CD8-positive, alpha-beta memory T cell (primary cell): ENCODE measurements at regions not wholly inside any gene's neighbourhood (a gene's known extent, or its start where the extent isn't known, plus 50 kb on each side); places are given as distances from the start of the nearest gene placed in this dataset.

Source experiments
- CTCF ChIA-PET: fragments of 350-600 bp; sonication (Branson Sonifier 250); formaldehyde crosslinking; loops from one replicate; lab custom pipeline; 2021; ENCODE audit warnings: antibody characterized with exemption; lab: Charles Lee
- POLR2A ChIA-PET: fragments of 350-600 bp; sonication (Branson Sonifier 250); formaldehyde crosslinking; loops from one replicate; lab custom pipeline; 2021; ENCODE audit warnings: antibody characterized with exemption; lab: Charles Lee
- DNase-seq, 5 donors: peaks; one replicate each; pipeline versions ENCODE4 v3.0.0 to v3.0.0-alpha.2; 2020 to 2022; ENCODE audit warnings: mixed read lengths in 1 of 5
- H3K27ac ChIP-seq: one replicate; pipeline ENCODE4 v1.7.0; 2013; ENCODE audit warnings: low read depth, mild to moderate bottlenecking, low read length, moderate library complexity
- H3K27me3 ChIP-seq: 2 replicates; pipeline ENCODE4 v1.7.0; 2013; ENCODE audit warnings: low read length, mild to moderate bottlenecking; ENCODE audit not compliant: insufficient read depth, poor library complexity, severe bottlenecking
- H3K36me3 ChIP-seq: 2 replicates; pipeline ENCODE4 v1.7.0; 2013; ENCODE audit warnings: mild to moderate bottlenecking, low read length, moderate library complexity; ENCODE audit not compliant: insufficient read depth
- H3K4me1 ChIP-seq: 2 replicates; pipeline ENCODE4 v1.7.0; 2013; ENCODE audit warnings: mild to moderate bottlenecking, low read length, moderate library complexity; ENCODE audit not compliant: insufficient read depth
- H3K4me3 ChIP-seq: 2 replicates; pipeline ENCODE4 v1.7.0; 2013; ENCODE audit warnings: mild to moderate bottlenecking, low read length
- H3K9me3 ChIP-seq: 2 replicates; pipeline ENCODE4 v1.7.0; 2013; ENCODE audit warnings: mild to moderate bottlenecking, low read length
- H3K27ac Mint-ChIP-seq, 8 donors: one replicate each; pipeline ENCODE4 v1.8.0; 2020 to 2021; ENCODE audit warnings: mixed read lengths in 8 of 8, mild to moderate bottlenecking in 6 of 8, inconsistent platforms in 3 of 8, moderate library complexity in 3 of 8
- H3K27me3 Mint-ChIP-seq, 2 donors: one replicate each; pipeline ENCODE4 v1.8.0; 2020 to 2021; ENCODE audit warnings: mixed read lengths in 2 of 2, mild to moderate bottlenecking in 1 of 2, moderate library complexity in 1 of 2
- H3K36me3 Mint-ChIP-seq, 3 donors: one replicate each; pipeline ENCODE4 v1.8.0; 2020 to 2021; ENCODE audit warnings: mixed read lengths in 3 of 3, inconsistent platforms in 1 of 3, mild to moderate bottlenecking in 1 of 3
- H3K4me1 Mint-ChIP-seq, 3 donors: one replicate each; pipeline ENCODE4 v1.8.0; 2020 to 2021; ENCODE audit warnings: mixed read lengths in 3 of 3, inconsistent platforms in 1 of 3, mild to moderate bottlenecking in 1 of 3
- H3K4me3 Mint-ChIP-seq, 7 donors: one replicate each; pipeline ENCODE4 v1.8.0; 2020 to 2021; ENCODE audit warnings: mixed read lengths in 7 of 7, mild to moderate bottlenecking in 6 of 7, moderate library complexity in 4 of 7, inconsistent platforms in 2 of 7
- H3K9me3 Mint-ChIP-seq, 5 donors: one replicate each; pipeline ENCODE4 v1.8.0; 2020 to 2022; ENCODE audit warnings: mixed read lengths in 5 of 5, mild to moderate bottlenecking in 3 of 5, moderate library complexity in 2 of 5, inconsistent platforms in 1 of 5

- H3K27me3 Mint-ChIP-seq: peaks cover 6 to 8% of the 10 kb centered on the region in 2 donors
- no peak overlapping the region for H3K27ac Mint-ChIP-seq
- POLR2A ChIA-PET: no interaction called here
- H3K36me3 ChIP-seq: no peaks in the 10 kb centered on the region
- no peaks in the 10 kb centered on the region for H3K9me3 ChIP-seq
- H3K27ac ChIP-seq: no peak overlapping the region
- H3K4me1 Mint-ChIP-seq: no peaks in the 10 kb centered on the region
- no peaks in the 10 kb centered on the region for H3K4me1 ChIP-seq
- H3K27me3 ChIP-seq: no peaks in the 10 kb centered on the region
- no peak overlapping the region for H3K4me3 ChIP-seq
- H3K9me3 Mint-ChIP-seq: peaks cover 0 to 12% (median 0%) of the 10 kb centered on the region in 5 donors
- DNase-seq: no peak
- CTCF ChIA-PET: no interaction called here
- H3K4me3 Mint-ChIP-seq: no peak overlapping the region
- peaks cover 0 to 3% (median 0%) of the 10 kb centered on the region in 3 donors for H3K36me3 Mint-ChIP-seq
Measured at GRCh38 chr2:204089574-204089973, 153.0 kb downstream of the ICOS start.

GRCh38 chr2:204090021-204090420 lies 153.5 kb downstream of the ICOS start:
- ChIA-PET CTCF (no interaction called here), POLR2A (no interaction called here)
- Mint-ChIP-seq H3K27ac (no peak overlapping the region), H3K9me3 (peaks cover 0 to 12% (median 0%) of the 10 kb centered on the region in 5 donors), H3K27me3 (peaks cover 1 to 8% of the 10 kb centered on the region in 2 donors), H3K36me3 (peaks cover 0 to 3% (median 0%) of the 10 kb centered on the region in 3 donors), H3K4me3 (no peak overlapping the region), H3K4me1 (no peaks in the 10 kb centered on the region)
- no peak overlapping the region for H3K4me3 ChIP-seq
- H3K27me3 ChIP-seq: no peaks in the 10 kb centered on the region
- H3K36me3 ChIP-seq: no peaks in the 10 kb centered on the region
- no peaks in the 10 kb centered on the region for H3K9me3 ChIP-seq
- no peak for DNase-seq
- H3K27ac ChIP-seq: no peak overlapping the region
- H3K4me1 ChIP-seq: no peaks in the 10 kb centered on the region

GRCh38 chr2:204104811-204105210 lies 168.2 kb downstream of the ICOS start:
- H3K27ac ChIP-seq: no peak overlapping the region
- Mint-ChIP-seq H3K4me3 (no peak overlapping the region), H3K9me3 (no peaks in the 10 kb centered on the region), H3K36me3 (no peaks in the 10 kb centered on the region), H3K27ac (no peak overlapping the region), H3K27me3 (peaks cover 3 to 5% of the 10 kb centered on the region in 2 donors), H3K4me1 (peaks cover 16 to 17% (median 17%) of the 10 kb centered on the region in 3 donors)
- ChIA-PET POLR2A (no interaction called here), CTCF (interaction anchor here (6.1 kb wide), 1 partner anchor 73 kb away, joined by 43 read pairs; no protein-coding TSS in a partner anchor)
- no peaks in the 10 kb centered on the region for H3K27me3 ChIP-seq
- no peaks in the 10 kb centered on the region for H3K9me3 ChIP-seq
- H3K36me3 ChIP-seq: no peaks in the 10 kb centered on the region
- H3K4me3 ChIP-seq: no peak overlapping the region
- peaks cover 15% of the 10 kb centered on the region for H3K4me1 ChIP-seq
- no peak for DNase-seq

GRCh38 chr2:204108330-204108751 lies 171.8 kb downstream of the ICOS start:
- H3K9me3 ChIP-seq: no peaks in the 10 kb centered on the region
- peaks cover 32% of the 10 kb centered on the region for H3K4me1 ChIP-seq
- DNase-seq: peak; percentile 12 to 54 (median 51)
- Mint-ChIP-seq H3K27ac (peak overlapping the region in 3 of 8 donors; percentile 11 to 83 (median 29)), H3K4me3 (peak overlapping the region; percentile 40 to 89 (median 81)), H3K36me3 (no peaks in the 10 kb centered on the region), H3K9me3 (no peaks in the 10 kb centered on the region), H3K27me3 (peaks cover 3 to 13% of the 10 kb centered on the region in 2 donors), H3K4me1 (peaks cover 32 to 39% (median 36%) of the 10 kb centered on the region in 3 donors)
- no peak overlapping the region for H3K27ac ChIP-seq
- H3K36me3 ChIP-seq: no peaks in the 10 kb centered on the region
- peaks cover 3% of the 10 kb centered on the region for H3K27me3 ChIP-seq
- POLR2A ChIA-PET: no interaction called here
- H3K4me3 ChIP-seq: peak overlapping the region; percentile 13
- CTCF ChIA-PET: interaction anchor here (1.8 to 6.1 kb wide), 2 partner anchors 69 to 1839 kb away, joined by 6 to 43 read pairs; no protein-coding TSS in a partner anchor

DNA sequence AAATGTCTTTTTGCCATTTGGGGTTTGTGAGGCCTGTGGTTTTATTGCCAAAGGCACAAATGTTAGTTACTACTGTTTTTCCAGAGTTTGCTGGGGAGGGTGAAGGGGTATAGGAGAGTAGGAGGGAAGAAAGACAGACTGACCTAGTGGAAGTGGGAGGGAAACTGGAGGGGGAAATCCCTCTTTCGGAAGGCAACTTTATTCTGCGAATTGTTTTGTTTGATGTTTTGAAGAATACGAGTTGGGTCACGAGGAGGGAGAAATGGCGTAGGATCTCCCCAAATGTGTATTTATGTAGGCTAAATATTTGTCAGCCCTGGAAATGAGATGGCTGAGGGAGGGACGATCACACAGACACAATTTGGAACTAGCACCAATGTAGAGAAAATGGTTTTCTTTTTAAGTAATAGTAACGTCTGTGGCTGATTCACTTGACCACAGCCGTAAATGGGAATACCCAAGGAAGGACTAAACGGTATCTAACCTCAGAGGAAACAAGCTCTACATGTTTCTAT lies 172.3 kb downstream of the ICOS start:
- Mint-ChIP-seq H3K9me3 (no peaks in the 10 kb centered on the region), H3K27ac (peak overlapping the region in 6 of 8 donors; percentile 2 to 83 (median 20)), H3K27me3 (peaks cover 3 to 12% of the 10 kb centered on the region in 2 donors), H3K4me3 (peak overlapping the region; percentile 40 to 89 (median 81)), H3K4me1 (peaks cover 32 to 42% (median 38%) of the 10 kb centered on the region in 3 donors), H3K36me3 (no peaks in the 10 kb centered on the region)
- Histone ChIP-seq H3K36me3 (no peaks in the 10 kb centered on the region), H3K27me3 (peaks cover 3% of the 10 kb centered on the region), H3K4me1 (peaks cover 32% of the 10 kb centered on the region), H3K9me3 (no peaks in the 10 kb centered on the region), H3K4me3 (peak overlapping the region; percentile 13), H3K27ac (no peak overlapping the region)
- POLR2A ChIA-PET: no interaction called here
- DNase-seq: no peak
- CTCF ChIA-PET: interaction anchor here (6.1 kb wide), 1 partner anchor 69 kb away, joined by 43 read pairs; no protein-coding TSS in a partner anchor

GRCh38 chr2:204109681-204110080 lies 173.1 kb downstream of the ICOS start:
- peak overlapping the region; percentile 40 to 89 (median 82) for H3K4me3 Mint-ChIP-seq
- Histone ChIP-seq H3K27ac (no peak overlapping the region), H3K9me3 (no peaks in the 10 kb centered on the region), H3K4me1 (peaks cover 36% of the 10 kb centered on the region), H3K36me3 (no peaks in the 10 kb centered on the region), H3K27me3 (peaks cover 3% of the 10 kb centered on the region), H3K4me3 (peak overlapping the region; percentile 53)
- no peaks in the 10 kb centered on the region for H3K9me3 Mint-ChIP-seq
- H3K36me3 Mint-ChIP-seq: no peaks in the 10 kb centered on the region
- peaks cover 41 to 50% (median 46%) of the 10 kb centered on the region in 3 donors for H3K4me1 Mint-ChIP-seq
- CTCF ChIA-PET: interaction anchor here (6.1 kb wide), 1 partner anchor 68 kb away, joined by 43 read pairs; no protein-coding TSS in a partner anchor
- H3K27me3 Mint-ChIP-seq: peaks cover 5 to 8% of the 10 kb centered on the region in 2 donors
- peak overlapping the region in 6 of 8 donors; percentile 2 to 90 (median 59) for H3K27ac Mint-ChIP-seq
- POLR2A ChIA-PET: interaction anchor here (0.7 kb wide), 1 partner anchor 48 kb away, joined by 3 read pairs; no protein-coding TSS in a partner anchor
- DNase-seq: no peak

GRCh38 chr2:204110338-204110741 lies 173.8 kb downstream of the ICOS start:
- Histone ChIP-seq H3K4me1 (peaks cover 39% of the 10 kb centered on the region), H3K4me3 (peak overlapping the region; percentile 53), H3K27me3 (peaks cover 3% of the 10 kb centered on the region), H3K9me3 (no peaks in the 10 kb centered on the region), H3K36me3 (no peaks in the 10 kb centered on the region), H3K27ac (no peak overlapping the region)
- Mint-ChIP-seq H3K4me1 (peaks cover 41 to 57% (median 50%) of the 10 kb centered on the region in 3 donors), H3K27ac (peak overlapping the region in 6 of 8 donors; percentile 1 to 80 (median 36)), H3K4me3 (peak overlapping the region; percentile 40 to 89 (median 82)), H3K27me3 (peaks cover 4 to 8% of the 10 kb centered on the region in 2 donors), H3K9me3 (no peaks in the 10 kb centered on the region), H3K36me3 (no peaks in the 10 kb centered on the region)
- DNase-seq: peak; percentile 28 to 72 (median 56)
- POLR2A ChIA-PET: interaction anchor here (0.7 kb wide), 1 partner anchor 48 kb away, joined by 3 read pairs; no protein-coding TSS in a partner anchor
- CTCF ChIA-PET: interaction anchor here (0.7 to 6.1 kb wide), 4 partner anchors 9 to 67 kb away, joined by 3 to 43 read pairs (median 3); no protein-coding TSS in a partner anchor
